Upper lobe of right lung (tissue), 1 donor: ENCODE measurements at regions not wholly inside any gene's neighbourhood (a gene's known extent, or its start where the extent isn't known, plus 50 kb on each side); places are given as distances from the start of the nearest gene placed in this dataset.
A peak's percentile ranks its signal among the peaks of the same experiment; 100 is the strongest.

Experiments
- ATAC-seq: fragments of 200-7000 bp; cut with Tn5 transposase; one replicate; pipeline ENCODE4 v1.9.1; 2020; ENCODE audit warnings: mild to moderate bottlenecking, moderate library complexity
- DNase-seq: peaks from one replicate; pipeline ENCODE4 v3.0.0-alpha.2; 2020
- H3K27ac ChIP-seq: fragments of 200-600 bp; one replicate; pipeline ENCODE4 v1.8.0; 2022
- H3K27me3 ChIP-seq: fragments of 200-600 bp; one replicate; pipeline ENCODE4 v1.8.0; 2022; ENCODE audit warnings: mild to moderate bottlenecking
- H3K36me3 ChIP-seq: fragments of 200-600 bp; one replicate; pipeline ENCODE4 v1.8.0; 2022
- H3K4me1 ChIP-seq: fragments of 200-600 bp; one replicate; pipeline ENCODE4 v1.8.0; 2022
- H3K4me3 ChIP-seq: fragments of 200-600 bp; one replicate; pipeline ENCODE4 v1.8.0; 2022; ENCODE audit warnings: mild to moderate bottlenecking
- H3K9me3 ChIP-seq: fragments of 200-600 bp; one replicate; pipeline ENCODE4 v1.8.0; 2022
- CTCF ChIP-seq: fragments of 200-600 bp; IDR thresholded peaks from one replicate; pipeline ENCODE4 v1.8.0; 2022; ENCODE audit warnings: antibody characterized with exemption
- intact Hi-C: fragments of 100-400 bp; cut with DNase I; formaldehyde crosslinking; loops from one replicate; pipeline ENCODE4 v1.11.0; 2022
- donor health status: DM: no; HTN: yes; CAD: no; lungs with severe emphysema.

- Histone ChIP-seq H3K27me3 (no peaks in the 10 kb centered on the region), H3K9me3 (no peaks in the 10 kb centered on the region), H3K36me3 (no peaks in the 10 kb centered on the region), H3K4me3 (no peak overlapping the region), H3K27ac (peak overlapping the region; percentile 42), H3K4me1 (peaks cover 27% of the 10 kb centered on the region)
- DNase-seq (no peak), ATAC-seq (no peak)
- TF ChIP-seq CTCF: no peak
- intact Hi-C loops: no loop called here
These were observed 77.9 kb upstream of the C1QTNF7 start for GRCh38 chr4:15349965-15350364.

GRCh38 chr4:15352524-15352923, 75.3 kb upstream of the C1QTNF7 start:
- Histone ChIP-seq H3K4me1 (peaks cover 22% of the 10 kb centered on the region), H3K9me3 (no peaks in the 10 kb centered on the region), H3K27ac (no peak overlapping the region), H3K4me3 (no peak overlapping the region), H3K36me3 (no peaks in the 10 kb centered on the region), H3K27me3 (no peaks in the 10 kb centered on the region)
- DNase-seq: no peak
- TF ChIP-seq CTCF: no peak
- ATAC-seq: no peak
- intact Hi-C loops: no loop called here

- ATAC-seq: no peak
- no peaks in the 10 kb centered on the region for H3K9me3 ChIP-seq
- H3K36me3 ChIP-seq: no peaks in the 10 kb centered on the region
- no peak for DNase-seq
- no peaks in the 10 kb centered on the region for H3K27me3 ChIP-seq
- intact Hi-C loops: no loop called here
- no peak overlapping the region for H3K27ac ChIP-seq
- peaks cover 18% of the 10 kb centered on the region for H3K4me1 ChIP-seq
- no peak for TF ChIP-seq CTCF
- no peak overlapping the region for H3K4me3 ChIP-seq
These were observed 74.6 kb upstream of the C1QTNF7 start for GRCh38 chr4:15353207-15353606.

- no peak overlapping the region for H3K27ac ChIP-seq
- H3K36me3 ChIP-seq: no peaks in the 10 kb centered on the region
- H3K4me3 ChIP-seq: no peak overlapping the region
- no peak for TF ChIP-seq CTCF
- intact Hi-C loops: no loop called here
- ATAC-seq (no peak), DNase-seq (no peak)
- H3K9me3 ChIP-seq: no peaks in the 10 kb centered on the region
- H3K4me1 ChIP-seq: peaks cover 11% of the 10 kb centered on the region
- H3K27me3 ChIP-seq: no peaks in the 10 kb centered on the region
These were observed 73.2 kb upstream of the C1QTNF7 start for GRCh38 chr4:15354371-15355297.

- no peaks in the 10 kb centered on the region for H3K9me3 ChIP-seq
- H3K27me3 ChIP-seq: no peaks in the 10 kb centered on the region
- no peaks in the 10 kb centered on the region for H3K36me3 ChIP-seq
- DNase-seq: no peak
- no peaks in the 10 kb centered on the region for H3K4me1 ChIP-seq
- intact Hi-C loops: no loop called here
- H3K27ac ChIP-seq: no peak overlapping the region
- TF ChIP-seq CTCF: no peak
- no peak for ATAC-seq
- no peak overlapping the region for H3K4me3 ChIP-seq
These were observed 66.3 kb upstream of the C1QTNF7 start for GRCh38 chr4:15361529-15361928.
